ENCODE measurements at regions not wholly inside any gene's neighbourhood (a gene's known extent, or its start where the extent isn't known, plus 50 kb on each side); places are given as distances from the start of the nearest gene placed in this dataset.

- TF ChIP-seq POLR2AphosphoS5 (IDR thresholded peaks at IDR 0.05; ENCODE audit: borderline replicate concordance, low read depth, low read length), result no peak
- TF ChIP-seq EZH2 (IDR thresholded peaks at IDR 0.05), result no peak
These were observed 176.8 kb upstream of the CIBAR2 start for GRCh38 chr16:85288869-85289660.
